Lung (tissue), 11 donors: ENCODE measurements at regions not wholly inside any gene's neighbourhood (a gene's known extent, or its start where the extent isn't known, plus 50 kb on each side); places are given as distances from the start of the nearest gene placed in this dataset.

Experiments used
- ATAC-seq: fragments of 200-7000 bp; cut with Tn5 transposase; one replicate; pipeline ENCODE4 v1.9.1; 2020; ENCODE audit warnings: moderate number of reproducible peaks; ENCODE audit not compliant: insufficient read depth, low FRiP score
- DNase-seq, 3 donors: peaks; one replicate each; pipeline ENCODE4 v3.0.0-alpha.2; 2013 to 2017
- H3K27ac ChIP-seq, 2 donors: one replicate each; pipeline ENCODE4 v1.5.1; 2013; ENCODE audit warnings: mild to moderate bottlenecking in 2 of 2, moderate library complexity in 2 of 2, control low read depth in 1 of 2, inconsistent platforms in 1 of 2, low read depth in 1 of 2, low read length in 1 of 2
- H3K27me3 ChIP-seq, 3 donors: one replicate each; pipeline ENCODE4 v1.5.1; 2013; ENCODE audit warnings: low read length in 2 of 3; ENCODE audit not compliant: control insufficient read depth in 3 of 3, insufficient read depth in 3 of 3
- H3K36me3 ChIP-seq, 4 donors: one replicate each; pipeline ENCODE4 v1.5.1; 2013; ENCODE audit warnings: low read length in 4 of 4, mild to moderate bottlenecking in 1 of 4, moderate library complexity in 1 of 4; ENCODE audit not compliant: control insufficient read depth in 4 of 4, insufficient read depth in 4 of 4
- H3K4me1 ChIP-seq, 5 donors: one replicate each; pipeline ENCODE4 v1.5.1; 2013; ENCODE audit warnings: low read length in 5 of 5, mild to moderate bottlenecking in 2 of 5, moderate library complexity in 1 of 5; ENCODE audit not compliant: control insufficient read depth in 5 of 5, insufficient read depth in 5 of 5
- H3K4me3 ChIP-seq: one replicate; pipeline ENCODE4 v1.5.1; 2013; ENCODE audit warnings: mild to moderate bottlenecking, control low read depth, moderate library complexity
- H3K9ac ChIP-seq, 2 donors: one replicate each; pipeline ENCODE4 v1.5.1; 2013; ENCODE audit warnings: low read length in 2 of 2, control low read depth in 1 of 2; ENCODE audit not compliant: insufficient read depth in 1 of 2
- H3K9me3 ChIP-seq, 4 donors: one replicate each; pipeline ENCODE4 v1.5.1; 2013; ENCODE audit warnings: low read length in 3 of 4, mild to moderate bottlenecking in 1 of 4, moderate library complexity in 1 of 4; ENCODE audit not compliant: control insufficient read depth in 4 of 4, insufficient read depth in 3 of 4
- CTCF ChIP-seq: IDR thresholded peaks from 2 replicates; pipeline ENCODE4 v1.5.1; 2012; ENCODE audit warnings: mild to moderate bottlenecking; ENCODE audit errors: control extremely low read depth, extremely low read depth
- WGBS, 2 donors: extraction: QIAGEN DNeasy Blood & Tissue Kit; methylation state at CpG; one replicate each; pipeline ENCODE4 v1.1.7; 2013; 5-methylcytosine and 5-hydroxymethylcytosine counted together
- donor health status: control.
- donor health status: control.
- donor health status: Bipolar disorder and iron deficiency.
- donor health status: healthy.
- donor health status: DM: yes; HTN: yes; CAD: no.

GRCh38 chr13:80737513-80737912 is 396.6 kb upstream of the SPRY2 start:
- H3K36me3 ChIP-seq, result no peaks in the 10 kb centered on the region
- peaks cover 0 to 2% (median under 1%) of the 10 kb centered on the region in 4 donors for H3K9me3 ChIP-seq
- 88 to 95% methylated on average over 1 of the region's 1 CpG for WGBS, 2 donors
- H3K4me3 ChIP-seq, result no peak overlapping the region
- ATAC-seq (no peak), DNase-seq (no peak)
- no peak for TF ChIP-seq CTCF
- H3K9ac ChIP-seq, result no peak overlapping the region
- H3K27ac ChIP-seq, result no peak overlapping the region
- peaks cover 0 to 4% (median 0%) of the 10 kb centered on the region in 5 donors for H3K4me1 ChIP-seq
- no peaks in the 10 kb centered on the region for H3K27me3 ChIP-seq

GRCh38 chr13:80727321-80727975 is 386.5 kb upstream of the SPRY2 start:
- 68 to 74% methylated on average over 1 of the region's 1 CpG for WGBS, 2 donors
- Histone ChIP-seq H3K9me3 (peaks cover 0 to 6% (median 0%) of the 10 kb centered on the region in 4 donors), H3K27ac (peak overlapping the region in 1 of 2 donors; percentile 41), H3K4me3 (no peak overlapping the region), H3K4me1 (peaks cover 0 to 6% (median 0%) of the 10 kb centered on the region in 5 donors), H3K9ac (no peak overlapping the region), H3K27me3 (no peaks in the 10 kb centered on the region), H3K36me3 (no peaks in the 10 kb centered on the region)
- ATAC-seq (no peak), DNase-seq (no peak)
- no peak for TF ChIP-seq CTCF

- Histone ChIP-seq H3K27me3 (no peaks in the 10 kb centered on the region), H3K9ac (no peak overlapping the region), H3K4me3 (no peak overlapping the region), H3K27ac (no peak overlapping the region), H3K9me3 (peaks cover 0 to 6% (median 0%) of the 10 kb centered on the region in 4 donors), H3K4me1 (peaks cover 0 to 6% (median 0%) of the 10 kb centered on the region in 5 donors), H3K36me3 (no peaks in the 10 kb centered on the region)
- TF ChIP-seq CTCF, result no peak
- no peak for DNase-seq
- ATAC-seq, result no peak
Measured at GRCh38 chr13:80726868-80727267, 385.9 kb upstream of the SPRY2 start.

GRCh38 chr13:80721689-80722088 is 380.8 kb upstream of the SPRY2 start:
- no peak for DNase-seq
- Histone ChIP-seq H3K27me3 (no peaks in the 10 kb centered on the region), H3K27ac (no peak overlapping the region), H3K4me3 (no peak overlapping the region), H3K36me3 (no peaks in the 10 kb centered on the region), H3K9ac (no peak overlapping the region), H3K4me1 (peaks cover 0 to 4% (median 1%) of the 10 kb centered on the region in 5 donors), H3K9me3 (no peaks in the 10 kb centered on the region)
- 0 to 46% methylated on average over 1 of the region's 1 CpG for WGBS, 2 donors
- no peak for ATAC-seq
- no peak for TF ChIP-seq CTCF
